ENCODE measurements at regions not wholly inside any gene's neighbourhood (a gene's known extent, or its start where the extent isn't known, plus 50 kb on each side); places are given as distances from the start of the nearest gene placed in this dataset.

- TF ChIP-seq CTCF (conservative IDR thresholded peaks at IDR 0.05; ENCODE audit: low read depth, low read length) (no peak), EZH2 (IDR thresholded peaks at IDR 0.05; ENCODE audit: borderline replicate concordance, low read depth, low read length, poor library complexity, severe bottlenecking) (no peak)
Measured at GRCh38 chr14:65892315-65892714, 479.8 kb downstream of the FUT8 start.
